MM.1S (cell line): ENCODE measurements at regions not wholly inside any gene's neighbourhood (a gene's known extent, or its start where the extent isn't known, plus 50 kb on each side); places are given as distances from the start of the nearest gene placed in this dataset.

ENCODE experiments used
- EZH2 ChIP-seq: fragments of 300-600 bp; sonication (generic); optimal IDR thresholded peaks from 2 replicates; pipeline ENCODE3; 2017; ENCODE audit warnings: low read depth, mild to moderate bottlenecking, antibody characterized with exemption, low read length, mixed read lengths
- TF ChIP-seq, protein P1 (sequence below): fragments of 300-600 bp; sonication (generic); IDR thresholded peaks from 2 replicates; pipeline ENCODE4 v1.5.1; 2016; ENCODE audit warnings: antibody characterized with exemption, low read length, mixed read lengths

DNA sequence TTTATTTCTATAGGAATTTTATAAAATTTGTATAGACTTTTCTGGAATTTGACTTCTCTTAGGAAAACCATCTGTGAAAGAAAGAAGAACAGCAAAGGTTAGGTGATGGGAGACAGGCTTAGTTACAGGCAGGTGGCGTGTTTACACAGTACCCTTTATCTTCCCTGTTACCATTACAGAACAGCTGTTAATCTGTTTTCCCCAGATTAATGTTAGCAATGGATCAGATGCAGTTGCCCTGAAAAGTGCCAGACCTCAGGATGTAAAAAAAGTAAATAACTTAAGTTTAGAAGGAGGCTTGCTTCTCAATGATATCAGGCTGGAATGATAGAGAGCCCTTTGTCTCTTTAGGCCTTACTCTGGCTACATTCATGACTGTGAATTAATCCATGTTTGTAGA lies 1186.5 kb upstream of the TENM4 start:
- TF ChIP-seq, protein P1, sequence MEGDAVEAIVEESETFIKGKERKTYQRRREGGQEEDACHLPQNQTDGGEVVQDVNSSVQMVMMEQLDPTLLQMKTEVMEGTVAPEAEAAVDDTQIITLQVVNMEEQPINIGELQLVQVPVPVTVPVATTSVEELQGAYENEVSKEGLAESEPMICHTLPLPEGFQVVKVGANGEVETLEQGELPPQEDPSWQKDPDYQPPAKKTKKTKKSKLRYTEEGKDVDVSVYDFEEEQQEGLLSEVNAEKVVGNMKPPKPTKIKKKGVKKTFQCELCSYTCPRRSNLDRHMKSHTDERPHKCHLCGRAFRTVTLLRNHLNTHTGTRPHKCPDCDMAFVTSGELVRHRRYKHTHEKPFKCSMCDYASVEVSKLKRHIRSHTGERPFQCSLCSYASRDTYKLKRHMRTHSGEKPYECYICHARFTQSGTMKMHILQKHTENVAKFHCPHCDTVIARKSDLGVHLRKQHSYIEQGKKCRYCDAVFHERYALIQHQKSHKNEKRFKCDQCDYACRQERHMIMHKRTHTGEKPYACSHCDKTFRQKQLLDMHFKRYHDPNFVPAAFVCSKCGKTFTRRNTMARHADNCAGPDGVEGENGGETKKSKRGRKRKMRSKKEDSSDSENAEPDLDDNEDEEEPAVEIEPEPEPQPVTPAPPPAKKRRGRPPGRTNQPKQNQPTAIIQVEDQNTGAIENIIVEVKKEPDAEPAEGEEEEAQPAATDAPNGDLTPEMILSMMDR = no peak
- no peak for TF ChIP-seq EZH2
